Vagina (tissue), 2 donors: ENCODE measurements at regions not wholly inside any gene's neighbourhood (a gene's known extent, or its start where the extent isn't known, plus 50 kb on each side); places are given as distances from the start of the nearest gene placed in this dataset.

ENCODE experiments used
- DNase-seq, 2 donors: peaks; one replicate each; pipeline ENCODE4 v3.0.0-alpha.2; 2017; ENCODE audit errors: extremely low spot score in 2 of 2
- H3K27ac ChIP-seq: fragments of 200-600 bp; sonication (generic); one replicate; pipeline ENCODE4 v1.5.1; 2019
- H3K27me3 ChIP-seq: fragments of 200-600 bp; sonication (generic); one replicate; pipeline ENCODE4 v1.5.1; 2019
- H3K36me3 ChIP-seq, 2 donors: fragments of 200-600 bp; sonication (generic); one replicate each; pipeline ENCODE4 v1.5.1; 2017 to 2019
- H3K4me1 ChIP-seq: fragments of 200-600 bp; sonication (generic); one replicate; pipeline ENCODE4 v1.5.1; 2019
- H3K4me3 ChIP-seq, 2 donors: fragments of 200-600 bp; sonication (generic); 1 replicate in 1 of 2; 2 replicates in 1 of 2; pipeline ENCODE4 v1.5.1; 2016 to 2019
- H3K9me3 ChIP-seq: fragments of 200-600 bp; sonication (generic); one replicate; pipeline ENCODE4 v1.5.1; 2019
- POLR2A ChIP-seq, 2 donors: fragments of 450-650 bp; IDR thresholded peaks; one replicate each; pipeline ENCODE4 v1.6.1; 2017; ENCODE audit warnings: antibody characterized with exemption in 2 of 2, mild to moderate bottlenecking in 2 of 2, moderate library complexity in 2 of 2
- POLR2AphosphoS5 ChIP-seq, 2 donors: sonication (generic); formaldehyde crosslinking; IDR thresholded peaks; one replicate each; pipeline ENCODE4 v1.9.0; 2017; ENCODE audit warnings: antibody characterized with exemption in 2 of 2, mild to moderate bottlenecking in 2 of 2, low read depth in 1 of 2; ENCODE audit not compliant: insufficient read depth in 1 of 2
- intact Hi-C: fragments of 100-400 bp; cut with DNase I; formaldehyde crosslinking; loops from one replicate; pipeline ENCODE4 v1.15.1; 2023
- TF ChIP-seq, protein P1 (sequence below), 3 experiments: fragments of 450-650 bp in 2 of 3; fragments of 200-600 bp in 1 of 3; sonication (generic) in 1 of 3; IDR thresholded peaks; one replicate each; pipeline ENCODE4 v1.5.1; 2017 to 2019; ENCODE audit warnings: antibody characterized with exemption in 3 of 3, mild to moderate bottlenecking in 2 of 3, moderate library complexity in 2 of 3

- DNase-seq = no peak
- no peak overlapping the region for H3K4me3 ChIP-seq
- H3K36me3 ChIP-seq = no peaks in the 10 kb centered on the region
- intact Hi-C loops = no loop called here
- H3K27me3 ChIP-seq = no peaks in the 10 kb centered on the region
- no peaks in the 10 kb centered on the region for H3K4me1 ChIP-seq
- no peak for TF ChIP-seq POLR2AphosphoS5 (IDR thresholded peaks at IDR 0.05; ENCODE audit: insufficient read depth in 1 of 2, low read depth in 1 of 2)
- TF ChIP-seq, protein P1, sequence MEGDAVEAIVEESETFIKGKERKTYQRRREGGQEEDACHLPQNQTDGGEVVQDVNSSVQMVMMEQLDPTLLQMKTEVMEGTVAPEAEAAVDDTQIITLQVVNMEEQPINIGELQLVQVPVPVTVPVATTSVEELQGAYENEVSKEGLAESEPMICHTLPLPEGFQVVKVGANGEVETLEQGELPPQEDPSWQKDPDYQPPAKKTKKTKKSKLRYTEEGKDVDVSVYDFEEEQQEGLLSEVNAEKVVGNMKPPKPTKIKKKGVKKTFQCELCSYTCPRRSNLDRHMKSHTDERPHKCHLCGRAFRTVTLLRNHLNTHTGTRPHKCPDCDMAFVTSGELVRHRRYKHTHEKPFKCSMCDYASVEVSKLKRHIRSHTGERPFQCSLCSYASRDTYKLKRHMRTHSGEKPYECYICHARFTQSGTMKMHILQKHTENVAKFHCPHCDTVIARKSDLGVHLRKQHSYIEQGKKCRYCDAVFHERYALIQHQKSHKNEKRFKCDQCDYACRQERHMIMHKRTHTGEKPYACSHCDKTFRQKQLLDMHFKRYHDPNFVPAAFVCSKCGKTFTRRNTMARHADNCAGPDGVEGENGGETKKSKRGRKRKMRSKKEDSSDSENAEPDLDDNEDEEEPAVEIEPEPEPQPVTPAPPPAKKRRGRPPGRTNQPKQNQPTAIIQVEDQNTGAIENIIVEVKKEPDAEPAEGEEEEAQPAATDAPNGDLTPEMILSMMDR (IDR thresholded peaks at IDR 0.05) = no peak
- no peak for TF ChIP-seq POLR2A (IDR thresholded peaks at IDR 0.05)
- H3K9me3 ChIP-seq = no peaks in the 10 kb centered on the region
- no peak overlapping the region for H3K27ac ChIP-seq
Observed at GRCh38 chr1:90557706-90558105, 159.4 kb downstream of the BARHL2 start.

DNA sequence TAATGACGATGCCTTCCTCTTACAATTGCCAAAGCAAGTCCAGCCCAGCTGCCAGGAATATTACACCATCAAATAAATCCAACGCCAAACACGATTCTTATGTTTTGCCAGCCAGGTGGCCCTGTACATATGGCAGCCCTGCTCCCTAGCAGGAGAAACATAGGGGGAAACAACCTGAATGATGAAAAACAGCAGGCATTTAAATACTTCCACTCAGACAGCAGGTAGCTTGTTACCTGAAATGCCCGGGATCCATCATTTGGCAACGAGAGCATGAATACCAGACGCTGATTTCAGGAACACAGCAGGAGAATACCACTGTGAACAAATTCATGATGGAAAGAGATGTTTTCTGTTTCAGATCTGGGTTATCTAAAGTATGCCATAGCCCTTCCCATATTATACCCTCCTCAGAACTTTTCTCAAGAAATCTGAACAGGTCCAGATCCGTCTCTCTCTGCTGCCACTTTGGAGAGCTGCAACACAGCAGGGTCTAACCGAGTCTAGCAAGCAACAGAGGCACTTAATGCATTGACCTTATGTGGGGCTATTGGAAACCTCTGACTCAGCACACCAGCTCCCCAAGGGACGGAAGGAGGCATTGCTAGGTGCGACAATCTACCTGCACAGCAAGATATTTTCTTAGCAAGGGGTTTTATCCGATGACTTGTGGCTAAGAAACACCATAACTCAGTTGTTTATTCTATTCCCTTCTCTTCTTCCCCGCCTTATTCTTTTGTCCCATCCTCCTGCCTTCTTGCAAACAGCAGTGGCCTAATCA is 166.3 kb downstream of the BARHL2 start:
- Histone ChIP-seq H3K27ac (no peak overlapping the region), H3K4me1 (no peaks in the 10 kb centered on the region), H3K36me3 (no peaks in the 10 kb centered on the region), H3K4me3 (no peak overlapping the region), H3K9me3 (no peaks in the 10 kb centered on the region), H3K27me3 (no peaks in the 10 kb centered on the region)
- TF ChIP-seq, protein P1 (IDR thresholded peaks at IDR 0.05) = no peak
- TF ChIP-seq POLR2A (IDR thresholded peaks at IDR 0.05) (no peak), POLR2AphosphoS5 (IDR thresholded peaks at IDR 0.05; ENCODE audit: insufficient read depth in 1 of 2, low read depth in 1 of 2) (no peak)
- intact Hi-C loops = no loop called here
- DNase-seq = no peak

DNA sequence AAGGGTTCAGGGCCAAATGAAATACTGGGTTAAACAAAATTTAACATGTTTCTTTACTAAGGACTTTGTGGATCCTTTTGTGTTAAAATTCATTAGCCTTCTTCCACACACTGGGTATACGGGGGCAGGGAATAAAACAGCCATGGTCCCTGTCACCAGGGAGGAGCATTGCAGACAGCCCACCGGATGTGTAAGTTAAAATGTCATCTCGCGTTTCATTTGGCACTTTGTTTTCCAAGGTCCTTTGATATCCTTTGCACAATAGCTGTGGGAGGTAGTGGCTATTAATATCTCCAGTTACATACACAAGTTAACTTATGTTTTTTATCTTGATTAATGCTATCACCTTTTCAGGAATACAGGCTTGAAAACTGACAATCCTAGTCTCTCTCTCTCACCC is 172.7 kb downstream of the BARHL2 start:
- H3K4me3 ChIP-seq = no peak overlapping the region
- DNase-seq = no peak
- intact Hi-C loops = no loop called here

GRCh38 chr1:90537606-90538362 is 179.3 kb downstream of the BARHL2 start:
- intact Hi-C loops = no loop called here
- no peak for TF ChIP-seq POLR2AphosphoS5 (IDR thresholded peaks at IDR 0.05; ENCODE audit: insufficient read depth in 1 of 2, low read depth in 1 of 2)
- TF ChIP-seq, protein P1 (IDR thresholded peaks at IDR 0.05) = no peak
- no peak for TF ChIP-seq POLR2A (IDR thresholded peaks at IDR 0.05)
- no peaks in the 10 kb centered on the region for H3K9me3 ChIP-seq
- no peaks in the 10 kb centered on the region for H3K27me3 ChIP-seq
- DNase-seq = no peak
- no peak overlapping the region for H3K27ac ChIP-seq
- no peaks in the 10 kb centered on the region for H3K36me3 ChIP-seq
- no peak overlapping the region for H3K4me3 ChIP-seq
- no peaks in the 10 kb centered on the region for H3K4me1 ChIP-seq

More for the DNA sequence above, 172.7 kb downstream of the BARHL2 start:
- no peaks in the 10 kb centered on the region for H3K4me1 ChIP-seq
- H3K27me3 ChIP-seq = no peaks in the 10 kb centered on the region
- H3K36me3 ChIP-seq = no peaks in the 10 kb centered on the region
- no peaks in the 10 kb centered on the region for H3K9me3 ChIP-seq
- TF ChIP-seq, protein P1 (IDR thresholded peaks at IDR 0.05) = no peak
- TF ChIP-seq POLR2AphosphoS5 (IDR thresholded peaks at IDR 0.05; ENCODE audit: insufficient read depth in 1 of 2, low read depth in 1 of 2) = no peak
- TF ChIP-seq POLR2A (IDR thresholded peaks at IDR 0.05) = no peak
- H3K27ac ChIP-seq = no peak overlapping the region
